K562 (cell line): ENCODE measurements at regions not wholly inside any gene's neighbourhood (a gene's known extent, or its start where the extent isn't known, plus 50 kb on each side); places are given as distances from the start of the nearest gene placed in this dataset.

Source experiments
- HNRNPUL1 ChIP-seq: fragments of 200-400 bp; formaldehyde crosslinking; IDR thresholded peaks from 2 replicates; pipeline ENCODE4 v1.6.1; 2017; ENCODE audit warnings: low read length
- RREB1 ChIP-seq: fragments of 250-450 bp; sonication (Bioruptor Pico); IDR thresholded peaks from 2 replicates; pipeline ENCODE4 v1.4.0; 2020
- SIN3A ChIP-seq, 2 experiments: fragments of 150-350 bp in 1 of 2; IDR thresholded peaks; 2 replicates each; pipeline ENCODE4 v1.6.1; 2011 to 2016; ENCODE audit warnings: borderline replicate concordance in 2 of 2, low read depth in 2 of 2, low read length in 2 of 2, mild to moderate bottlenecking in 2 of 2, moderate library complexity in 2 of 2; ENCODE audit not compliant: control insufficient read depth in 1 of 2
- TF ChIP-seq, protein P1 (sequence below): fragments of 200-800 bp; sonication (Bioruptor generic); IDR thresholded peaks from 2 replicates; pipeline ENCODE4 v1.6.1; 2017; ENCODE audit warnings: missing genetic modification characterization, missing compliant biosample characterization
- TF ChIP-seq, protein P2 (sequence below): sonication (generic); formaldehyde crosslinking; IDR thresholded peaks from 2 replicates; pipeline ENCODE4 v1.8.0; 2023; ENCODE audit warnings: mild to moderate bottlenecking, missing genetic modification reagents

DNA sequence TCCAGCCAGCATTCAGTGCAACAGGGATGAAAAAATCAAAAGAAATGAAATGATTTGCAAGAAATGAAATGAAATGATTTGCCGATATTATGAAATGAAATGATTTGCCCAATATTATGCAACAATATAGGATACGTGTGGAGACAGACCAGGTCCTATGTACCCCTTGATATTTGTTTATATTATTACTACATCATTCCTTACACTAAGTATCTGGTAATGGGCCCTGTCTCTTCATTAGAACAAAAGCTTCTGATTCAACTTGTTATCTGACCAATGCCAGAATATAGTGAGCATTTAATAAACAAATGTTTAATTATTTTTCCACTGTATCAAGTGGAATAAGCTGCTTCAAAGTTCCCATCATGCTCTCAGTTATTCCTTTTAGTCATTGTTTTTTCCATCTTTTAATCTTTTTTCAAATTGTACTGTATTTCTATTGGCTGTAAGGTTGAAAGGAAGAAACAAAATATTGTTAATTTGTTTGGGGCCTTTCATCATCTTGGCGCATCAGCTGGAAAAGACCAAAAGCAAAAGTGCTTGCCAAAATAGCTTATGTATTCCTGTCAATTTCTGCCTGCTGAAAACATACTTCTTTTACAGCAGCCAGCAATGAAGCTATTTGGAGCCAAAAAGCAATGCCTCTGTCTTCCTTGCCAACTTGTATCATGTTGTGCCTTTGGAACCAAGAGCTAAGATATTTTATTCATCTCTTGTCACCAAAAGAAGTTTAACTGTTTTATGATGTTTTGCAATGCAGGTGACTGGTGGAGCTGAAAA lies 2314.9 kb downstream of the LRRC4C start (continued):
- no peak for TF ChIP-seq RREB1 (CRISPR knock-in tag)
- TF ChIP-seq HNRNPUL1: no peak
- TF ChIP-seq, protein P1, sequence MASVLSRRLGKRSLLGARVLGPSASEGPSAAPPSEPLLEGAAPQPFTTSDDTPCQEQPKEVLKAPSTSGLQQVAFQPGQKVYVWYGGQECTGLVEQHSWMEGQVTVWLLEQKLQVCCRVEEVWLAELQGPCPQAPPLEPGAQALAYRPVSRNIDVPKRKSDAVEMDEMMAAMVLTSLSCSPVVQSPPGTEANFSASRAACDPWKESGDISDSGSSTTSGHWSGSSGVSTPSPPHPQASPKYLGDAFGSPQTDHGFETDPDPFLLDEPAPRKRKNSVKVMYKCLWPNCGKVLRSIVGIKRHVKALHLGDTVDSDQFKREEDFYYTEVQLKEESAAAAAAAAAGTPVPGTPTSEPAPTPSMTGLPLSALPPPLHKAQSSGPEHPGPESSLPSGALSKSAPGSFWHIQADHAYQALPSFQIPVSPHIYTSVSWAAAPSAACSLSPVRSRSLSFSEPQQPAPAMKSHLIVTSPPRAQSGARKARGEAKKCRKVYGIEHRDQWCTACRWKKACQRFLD (CRISPR knock-in tag): no peak
- TF ChIP-seq SIN3A (IDR thresholded peaks at IDR 0.05; ENCODE audit: borderline replicate concordance in 2 of 2, control insufficient read depth in 1 of 2, low read depth in 2 of 2, low read length in 2 of 2): no peak
- TF ChIP-seq, protein P2, sequence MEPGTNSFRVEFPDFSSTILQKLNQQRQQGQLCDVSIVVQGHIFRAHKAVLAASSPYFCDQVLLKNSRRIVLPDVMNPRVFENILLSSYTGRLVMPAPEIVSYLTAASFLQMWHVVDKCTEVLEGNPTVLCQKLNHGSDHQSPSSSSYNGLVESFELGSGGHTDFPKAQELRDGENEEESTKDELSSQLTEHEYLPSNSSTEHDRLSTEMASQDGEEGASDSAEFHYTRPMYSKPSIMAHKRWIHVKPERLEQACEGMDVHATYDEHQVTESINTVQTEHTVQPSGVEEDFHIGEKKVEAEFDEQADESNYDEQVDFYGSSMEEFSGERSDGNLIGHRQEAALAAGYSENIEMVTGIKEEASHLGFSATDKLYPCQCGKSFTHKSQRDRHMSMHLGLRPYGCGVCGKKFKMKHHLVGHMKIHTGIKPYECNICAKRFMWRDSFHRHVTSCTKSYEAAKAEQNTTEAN (CRISPR knock-in tag): no peak
- TF ChIP-seq, all 486 proteins: peak for 0
